H1 (cell line): ENCODE measurements at regions not wholly inside any gene's neighbourhood (a gene's known extent, or its start where the extent isn't known, plus 50 kb on each side); places are given as distances from the start of the nearest gene placed in this dataset.

Experiments used
- CTCF ChIA-PET: fragments of 300-600 bp; sonication (Branson Sonifier 250); formaldehyde crosslinking; loops from one replicate; lab custom pipeline; 2021; ENCODE audit not compliant: partially characterized antibody; lab: Charles Lee
- POLR2A ChIA-PET: fragments of 300-600 bp; sonication (Branson Sonifier 250); formaldehyde crosslinking; loops from one replicate; lab custom pipeline; 2021; ENCODE audit warnings: inconsistent platforms; ENCODE audit not compliant: partially characterized antibody; lab: Charles Lee
- DNase-seq, 2 experiments: peaks; one replicate each; pipeline versions ENCODE4 v3.0.0 to v3.0.0-alpha.2; 2010 to 2022; ENCODE audit warnings: low spot score in 2 of 2, low read depth in 1 of 2, mixed read lengths in 1 of 2
- FAIRE-seq: peaks from 2 replicates; lab custom pipeline; 2011; peaks lifted over from hg19 to GRCh38; lab: Jason Lieb, UNC
- H2AFZ ChIP-seq: 2 replicates; pipeline ENCODE4 v1.8.1; 2012; ENCODE audit warnings: low read length, inconsistent platforms
- H2AK5ac ChIP-seq: 2 replicates; pipeline ENCODE4 v1.6.1; 2013; ENCODE audit warnings: low read depth, low read length
- H2BK120ac ChIP-seq: replicated peaks from 2 replicates; pipeline ENCODE3; 2013; ENCODE audit warnings: low read depth, low read length, inconsistent platforms
- H2BK12ac ChIP-seq: 2 replicates; pipeline ENCODE4 v1.6.1; 2013; ENCODE audit warnings: low read depth, low read length
- H2BK15ac ChIP-seq: 2 replicates; pipeline ENCODE4 v1.6.1; 2013; ENCODE audit warnings: low read length
- H2BK20ac ChIP-seq: 2 replicates; pipeline ENCODE4 v1.6.1; 2013; ENCODE audit warnings: low read length
- H2BK5ac ChIP-seq: 2 replicates; pipeline ENCODE4 v1.6.1; 2013; ENCODE audit warnings: low read depth, low read length
- H3K14ac ChIP-seq: 2 replicates; pipeline ENCODE4 v1.6.1; 2013; ENCODE audit warnings: inconsistent platforms; ENCODE audit not compliant: insufficient read length
- H3K18ac ChIP-seq: 2 replicates; pipeline ENCODE4 v1.6.1; 2013; ENCODE audit warnings: low read length; ENCODE audit errors: extremely low read depth
- H3K23ac ChIP-seq: 2 replicates; pipeline ENCODE4 v1.6.1; 2013; ENCODE audit warnings: inconsistent platforms; ENCODE audit not compliant: insufficient read length
- H3K23me2 ChIP-seq: 2 replicates; pipeline ENCODE4 v1.6.1; 2013; ENCODE audit warnings: low read depth, low read length
- H3K27ac ChIP-seq: 2 replicates; pipeline ENCODE4 v1.6.1; 2011; ENCODE audit warnings: low read depth, low read length, inconsistent platforms
- H3K27me3 ChIP-seq, 4 experiments: replicated peaks in 1 of 4; 1 replicate in 1 of 4; 2 replicates in 3 of 4; pipeline versions ENCODE4 v1.6.1 to v1.8.1; 2011 to 2013; ENCODE audit warnings: low read length in 3 of 4, mild to moderate bottlenecking in 3 of 4, inconsistent platforms in 2 of 4, mixed read lengths in 2 of 4, moderate library complexity in 1 of 4; ENCODE audit not compliant: control insufficient read depth in 3 of 4, insufficient read depth in 3 of 4; ENCODE audit errors: extremely low read depth in 1 of 4
- H3K36me3 ChIP-seq, 4 experiments: 2 replicates each; pipeline versions ENCODE4 v1.6.1 to v1.8.1; 2011 to 2013; ENCODE audit warnings: mild to moderate bottlenecking in 4 of 4, low read length in 3 of 4, moderate library complexity in 2 of 4, control low read depth in 1 of 4, inconsistent platforms in 1 of 4; ENCODE audit not compliant: insufficient read depth in 4 of 4, control insufficient read depth in 2 of 4
- H3K4ac ChIP-seq: replicated peaks from 2 replicates; pipeline ENCODE3; 2013; ENCODE audit warnings: low read length, low read depth, mixed read lengths, inconsistent platforms; ENCODE audit not compliant: insufficient read length
- H3K4me1 ChIP-seq, 4 experiments: replicated peaks in 1 of 4; 1 replicate in 1 of 4; 2 replicates in 3 of 4; pipeline versions ENCODE4 v1.6.1 to v1.8.1; 2011 to 2013; ENCODE audit warnings: low read length in 3 of 4, inconsistent platforms in 2 of 4, mixed read lengths in 1 of 4; ENCODE audit not compliant: insufficient read depth in 4 of 4, control insufficient read depth in 3 of 4
- H3K4me2 ChIP-seq, 2 experiments: 2 replicates each; pipeline versions ENCODE4 v1.6.1 to v1.8.1; 2011 to 2013; ENCODE audit warnings: low read depth in 2 of 2, low read length in 2 of 2, control low read depth in 1 of 2, inconsistent platforms in 1 of 2, mild to moderate bottlenecking in 1 of 2; ENCODE audit not compliant: insufficient read depth in 1 of 2
- H3K4me3 ChIP-seq, 4 experiments: fragments of 200-600, 300-600 bp in 1 of 4; sonication (generic), shearing (Covaris generic), sonication (Bioruptor Twin) in 1 of 4; 2 replicates each; pipeline versions ENCODE4 v1.5.1 to v1.8.1; 2011 to 2016; ENCODE audit warnings: low read length in 4 of 4, low read depth in 3 of 4, control low read depth in 2 of 4, inconsistent platforms in 2 of 4, mild to moderate bottlenecking in 2 of 4, mixed read lengths in 1 of 4, moderate library complexity in 1 of 4; ENCODE audit not compliant: insufficient read depth in 2 of 4; ENCODE audit errors: extremely low read depth in 1 of 4
- H3K56ac ChIP-seq: replicated peaks from 2 replicates; pipeline ENCODE3; 2013; ENCODE audit warnings: low read depth, mild to moderate bottlenecking, mixed read lengths, low read length, inconsistent platforms; ENCODE audit not compliant: insufficient read length
- H3K79me1 ChIP-seq: 2 replicates; pipeline ENCODE4 v1.6.1; 2013; ENCODE audit warnings: low read depth, low read length, control low read depth
- H3K79me2 ChIP-seq, 2 experiments: 2 replicates each; pipeline versions ENCODE4 v1.6.1 to v1.8.1; 2012 to 2013; ENCODE audit warnings: low read length in 2 of 2, mild to moderate bottlenecking in 2 of 2, inconsistent platforms in 1 of 2; ENCODE audit not compliant: insufficient read depth in 2 of 2, control insufficient read depth in 1 of 2
- H3K9ac ChIP-seq, 4 experiments: replicated peaks in 1 of 4; 1 replicate in 1 of 4; 2 replicates in 3 of 4; pipeline versions ENCODE4 v1.6.1 to v1.8.1; 2011 to 2013; ENCODE audit warnings: low read depth in 3 of 4, low read length in 3 of 4, control low read depth in 2 of 4, mild to moderate bottlenecking in 2 of 4, moderate library complexity in 2 of 4, inconsistent platforms in 1 of 4; ENCODE audit errors: extremely low read depth in 1 of 4
- H3K9me3 ChIP-seq, 2 experiments: 2 replicates each; pipeline versions ENCODE4 v1.6.1 to v1.8.1; 2012 to 2013; ENCODE audit warnings: mild to moderate bottlenecking in 2 of 2, moderate library complexity in 2 of 2, control low read depth in 1 of 2, inconsistent platforms in 1 of 2, low read depth in 1 of 2, low read length in 1 of 2, mixed read lengths in 1 of 2; ENCODE audit not compliant: insufficient read depth in 2 of 2
- H4K20me1 ChIP-seq, 2 experiments: replicated peaks in 1 of 2; 2 replicates each; pipeline versions ENCODE3 to v1.8.1; 2011 to 2013; ENCODE audit warnings: inconsistent platforms in 2 of 2, low read length in 2 of 2, mild to moderate bottlenecking in 1 of 2; ENCODE audit not compliant: insufficient read depth in 2 of 2, control insufficient read depth in 1 of 2
- H4K5ac ChIP-seq: 2 replicates; pipeline ENCODE4 v1.6.1; 2013; ENCODE audit warnings: low read length, low read depth, mixed read lengths, inconsistent platforms; ENCODE audit not compliant: insufficient read length
- H4K8ac ChIP-seq: 2 replicates; pipeline ENCODE4 v1.8.0; 2013; ENCODE audit warnings: mild to moderate bottlenecking, moderate library complexity, low read length, inconsistent platforms; ENCODE audit not compliant: insufficient read depth; ENCODE audit errors: extremely low read depth
- H4K91ac ChIP-seq: replicated peaks from 2 replicates; pipeline ENCODE3; 2013; ENCODE audit warnings: low read length, mixed read lengths, inconsistent platforms; ENCODE audit not compliant: insufficient read length
- CHD2 ChIP-seq: IDR thresholded peaks from 2 replicates; pipeline ENCODE4 v1.6.1; 2012; ENCODE audit warnings: low read length, improper control_type of control experiment
- SP1 ChIP-seq: IDR thresholded peaks from 2 replicates; pipeline ENCODE4 v1.6.1; 2011; ENCODE audit warnings: low read depth, low read length
- WGBS, 2 experiments: shearing (Covaris generic) in 1 of 2; methylation state at CpG; one replicate each; pipeline versions ENCODE4 v1.1.6 to v1.1.7; 2013 to 2015; ENCODE audit warnings: low lambda C conversion rate in 2 of 2, mixed read lengths in 2 of 2, inconsistent platforms in 1 of 2, low coverage in 1 of 2, missing lambda C conversion rate in 1 of 2; ENCODE audit not compliant: insufficient replicate concordance in 2 of 2, insufficient coverage in 1 of 2, insufficient read length in 1 of 2; ENCODE audit errors: extremely low coverage in 1 of 2, missing lambda C conversion rate in 1 of 2; 5-methylcytosine and 5-hydroxymethylcytosine counted together

- Histone ChIP-seq H3K4me3 (no peak overlapping the region), H2BK5ac (no peak overlapping the region), H4K5ac (no peak overlapping the region), H3K14ac (no peak overlapping the region), H3K56ac (no peak overlapping the region), H4K20me1 (no peaks in the 10 kb centered on the region), H3K4ac (no peak overlapping the region), H4K91ac (no peak overlapping the region), H3K4me2 (no peak overlapping the region), H4K8ac (no peak overlapping the region), H3K23me2 (no peaks in the 10 kb centered on the region), H3K79me1 (no peaks in the 10 kb centered on the region), H2AFZ (no peak overlapping the region), H2BK15ac (no peak overlapping the region), H2AK5ac (no peak overlapping the region), H3K36me3 (no peaks in the 10 kb centered on the region; a peak in 1 of 8 replicates), H2BK120ac (no peak overlapping the region), H3K9me3 (peaks cover 3 to 16% of the 10 kb centered on the region in 2 experiments; a peak in 2 of 4 replicates), H3K9ac (no peak overlapping the region), H3K79me2 (no peaks in the 10 kb centered on the region), H2BK20ac (no peak overlapping the region), H3K23ac (no peak overlapping the region), H2BK12ac (no peak overlapping the region), H3K4me1 (no peaks in the 10 kb centered on the region), H3K27me3 (no peaks in the 10 kb centered on the region), H3K18ac (no peak overlapping the region), H3K27ac (no peak overlapping the region)
- ChIA-PET POLR2A (no interaction called here), CTCF (interaction anchor here (1.6 to 2.0 kb wide), 2 partner anchors 11 to 13 kb away, joined by 5 to 7 read pairs; no protein-coding TSS in a partner anchor)
- no peak for DNase-seq
- WGBS, 2 experiments, result 91% methylated on average over 3 of the region's 3 CpGs; no CpG with 5 or more reads in 1 of the 2 experiments
- no peak for FAIRE-seq
- TF ChIP-seq SP1, result no peak
- TF ChIP-seq CHD2, result no peak
Observed at GRCh38 chr11:43034341-43034740, 277.5 kb upstream of the API5 start.
